HepG2 (cell line): ENCODE measurements at regions not wholly inside any gene's neighbourhood (a gene's known extent, or its start where the extent isn't known, plus 50 kb on each side); places are given as distances from the start of the nearest gene placed in this dataset.

Experiments used
- ATAC-seq: fragments of 200-7000 bp; cut with Tn5 transposase; 3 replicates; pipeline ENCODE4 v1.9.1; 2020; ENCODE audit warnings: mild to moderate bottlenecking, moderate library complexity
- BruUV-seq: library from RNA; stranded (reverse); fragments of 400-500 nt; replicated peaks from 2 replicates; lab custom pipeline; 2021; lab: Mats Ljungman, UMichigan
- CTCF ChIA-PET: fragments of 300-600 bp; formaldehyde crosslinking; extraction: SDS; loops from one replicate; lab custom pipeline; 2021; ENCODE audit warnings: low total read pairs, inconsistent platforms, low intra/inter-chr PET ratio; lab: Yijun Ruan, JAX
- POLR2A ChIA-PET: fragments of 350-600 bp; sonication (Branson Sonifier 250); formaldehyde crosslinking; loops from one replicate; lab custom pipeline; 2020; ENCODE audit warnings: antibody characterized with exemption, inconsistent platforms; lab: Yijun Ruan, JAX
- DNase-seq: peaks from one replicate; pipeline ENCODE4 v3.0.0-alpha.2; 2015; ENCODE audit warnings: low spot score
- FAIRE-seq: peaks from 3 replicates; lab custom pipeline; 2011; peaks lifted over from hg19 to GRCh38; lab: Jason Lieb, UNC
- H2AFZ ChIP-seq: one replicate; pipeline ENCODE4 v1.6.1; 2011; ENCODE audit warnings: low read length, inconsistent platforms
- H3K27ac ChIP-seq: fragments of 300-600 bp; 3 replicates; pipeline ENCODE4 v1.8.0; 2011; ENCODE audit warnings: mixed run types, mild to moderate bottlenecking, mixed read lengths, low read length, inconsistent platforms; ENCODE audit not compliant: insufficient read depth; ENCODE audit errors: extremely low read length
- H3K27me3 ChIP-seq, 2 experiments: fragments of 200-600 bp in 1 of 2; 2 replicates in 1 of 2; 3 replicates in 1 of 2; pipeline versions ENCODE4 v1.6.0 to v1.8.0; 2011; ENCODE audit warnings: low read length in 2 of 2, mild to moderate bottlenecking in 2 of 2, moderate library complexity in 2 of 2, inconsistent platforms in 1 of 2; ENCODE audit not compliant: insufficient read depth in 2 of 2, control insufficient read depth in 1 of 2
- H3K36me3 ChIP-seq, 2 experiments: fragments of 200-600 bp in 1 of 2; replicated peaks in 1 of 2; 2 replicates in 1 of 2; 3 replicates in 1 of 2; pipeline versions ENCODE4 v1.5.1 to v1.8.0; 2011; ENCODE audit warnings: low read length in 2 of 2, inconsistent platforms in 1 of 2; ENCODE audit not compliant: insufficient read depth in 2 of 2, control insufficient read depth in 1 of 2
- H3K4me1 ChIP-seq: 2 replicates; pipeline ENCODE4 v1.5.1; 2012; ENCODE audit warnings: low read length, inconsistent platforms; ENCODE audit not compliant: insufficient read depth
- H3K4me2 ChIP-seq: 2 replicates; pipeline ENCODE4 v1.6.0; 2011; ENCODE audit warnings: low read depth, low read length, inconsistent platforms
- H3K4me3 ChIP-seq, 3 experiments: fragments of 200-600 bp in 1 of 3; sonication (generic), shearing (Covaris generic) in 1 of 3; replicated peaks in 1 of 3; 2 replicates each; pipeline ENCODE4 v1.5.1; 2011 to 2016; ENCODE audit warnings: low read length in 3 of 3, inconsistent platforms in 2 of 3, low read depth in 2 of 3, mild to moderate bottlenecking in 2 of 3, control low read depth in 1 of 3, mixed read lengths in 1 of 3; ENCODE audit not compliant: insufficient read depth in 1 of 3
- H3K79me2 ChIP-seq: one replicate; pipeline ENCODE4 v1.6.1; 2011; ENCODE audit warnings: low read length, inconsistent platforms; ENCODE audit not compliant: insufficient read depth
- H3K9ac ChIP-seq: 2 replicates; pipeline ENCODE4 v1.6.0; 2011; ENCODE audit warnings: mild to moderate bottlenecking, low read depth, low read length, inconsistent platforms; ENCODE audit not compliant: insufficient read depth
- H3K9me3 ChIP-seq: 2 replicates; pipeline ENCODE4 v1.5.1; 2012; ENCODE audit warnings: mild to moderate bottlenecking, low read length
- H4K20me1 ChIP-seq: 2 replicates; pipeline ENCODE4 v1.6.0; 2011; ENCODE audit warnings: inconsistent platforms, mild to moderate bottlenecking, low read length, moderate library complexity; ENCODE audit not compliant: insufficient read depth
- ARNT ChIP-seq: fragments of 450-650 bp; IDR thresholded peaks from 2 replicates; pipeline ENCODE4 v1.6.1; 2017
- ETV5 ChIP-seq: IDR thresholded peaks from 2 replicates; pipeline ENCODE4 v1.6.1; 2018; ENCODE audit warnings: missing biosample characterization, missing genetic modification reagents, inconsistent platforms, borderline replicate concordance
- FOXM1 ChIP-seq: sonication (generic); formaldehyde crosslinking; IDR thresholded peaks from 2 replicates; pipeline ENCODE4 v1.5.0; 2020; ENCODE audit warnings: missing genetic modification reagents
- HOXA7 ChIP-seq: sonication (generic); formaldehyde crosslinking; IDR thresholded peaks from 2 replicates; pipeline ENCODE4 v1.8.1; 2022; ENCODE audit warnings: mild to moderate bottlenecking, missing genetic modification reagents, moderate library complexity
- MED13 ChIP-seq: sonication (generic); formaldehyde crosslinking; IDR thresholded peaks from 2 replicates; pipeline ENCODE4 v1.5.0; 2020; ENCODE audit warnings: missing genetic modification reagents
- MXD4 ChIP-seq: IDR thresholded peaks from 2 replicates; pipeline ENCODE4 v1.6.1; 2016; ENCODE audit warnings: mild to moderate bottlenecking, missing biosample characterization, missing genetic modification reagents
- PCBP2 ChIP-seq: fragments of 200-400 bp; formaldehyde crosslinking; optimal IDR thresholded peaks from 2 replicates; pipeline ENCODE3; 2018; ENCODE audit warnings: low read length, low read depth; ENCODE audit not compliant: poor library complexity, severe bottlenecking
- PPARG ChIP-seq: conservative IDR thresholded peaks from 2 replicates; pipeline ENCODE4 v1.6.1; 2016; ENCODE audit warnings: missing biosample characterization, missing genetic modification reagents
- SALL2 ChIP-seq: sonication (generic); formaldehyde crosslinking; IDR thresholded peaks from 2 replicates; pipeline ENCODE4 v1.8.1; 2023; ENCODE audit warnings: mild to moderate bottlenecking, missing genetic modification reagents, inconsistent platforms
- SRY ChIP-seq: sonication (generic); formaldehyde crosslinking; IDR thresholded peaks from 2 replicates; pipeline ENCODE4 v1.8.0; 2022; ENCODE audit warnings: mild to moderate bottlenecking, missing genetic modification reagents
- ZNF567 ChIP-seq: sonication (generic); formaldehyde crosslinking; IDR thresholded peaks from 2 replicates; pipeline ENCODE4 v1.8.1; 2023; ENCODE audit warnings: mild to moderate bottlenecking, missing genetic modification reagents, borderline replicate concordance
- ZNF720 ChIP-seq: sonication (generic); formaldehyde crosslinking; IDR thresholded peaks from 2 replicates; pipeline ENCODE4 v1.4.0; 2020; ENCODE audit warnings: missing genetic modification reagents
- WGBS: methylation state at CpG from one replicate; pipeline ENCODE4 v1.1.6; 2017; ENCODE audit warnings: low lambda C conversion rate; 5-methylcytosine and 5-hydroxymethylcytosine counted together
- in situ Hi-C: cut with HindIII; loops from 2 replicates; pipeline ENCODE4 v1.10.0; 2017; ENCODE audit warnings: low pct_unique_long_range_greater_than_20kb; ENCODE audit not compliant: extremely low pct_ligation_motif_present
- intact Hi-C: fragments of 100-400 bp; cut with micrococcal nuclease; formaldehyde crosslinking; loops from one replicate; pipeline ENCODE4 v1.10.0; 2022; ENCODE audit not compliant: unreplicated experiment
- TF ChIP-seq, protein P1 (sequence below): sonication (generic); formaldehyde crosslinking; IDR thresholded peaks from 2 replicates; pipeline ENCODE4 v1.8.1; 2023; ENCODE audit warnings: mild to moderate bottlenecking, missing genetic modification reagents
- TF ChIP-seq, protein P2 (sequence below): sonication (generic); formaldehyde crosslinking; IDR thresholded peaks from 2 replicates; pipeline ENCODE4 v1.4.0; 2020; ENCODE audit warnings: missing genetic modification reagents, borderline replicate concordance
- TF ChIP-seq, protein P3 (sequence below): sonication (generic); formaldehyde crosslinking; conservative IDR thresholded peaks from 2 replicates; pipeline ENCODE4 v1.4.0; 2020; ENCODE audit warnings: missing genetic modification reagents
- TF ChIP-seq, protein P4 (sequence below): sonication (generic); formaldehyde crosslinking; IDR thresholded peaks from 2 replicates; pipeline ENCODE4 v1.5.0; 2020; ENCODE audit warnings: mild to moderate bottlenecking, missing genetic modification reagents

DNA sequence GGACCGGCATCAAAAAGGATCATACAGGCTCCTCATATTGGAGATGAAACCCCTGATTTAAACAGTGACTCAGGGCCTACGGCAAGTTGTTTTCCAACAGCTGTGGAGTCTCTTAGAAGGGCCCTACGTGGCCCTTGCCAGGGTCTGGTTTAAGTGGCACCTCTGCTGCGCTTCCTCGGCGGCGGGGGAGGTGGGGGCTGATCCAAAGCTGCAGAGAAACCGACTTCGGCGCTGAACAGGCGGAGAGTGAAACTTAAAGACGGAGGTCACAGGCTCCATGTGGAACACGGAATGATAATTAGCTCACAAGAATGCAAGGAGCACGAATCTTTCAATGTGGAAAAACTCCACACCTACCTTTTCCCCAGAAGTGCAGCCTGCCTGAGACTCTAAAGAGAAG lies 477.9 kb downstream of the TCERG1L start:
- ChIA-PET POLR2A (no interaction called here), CTCF (no interaction called here)
- no peaks in the 10 kb centered on the region for H3K27me3 ChIP-seq
- WGBS = 33% methylated on average over 13 of the region's 14 CpGs
- DNase-seq (no peak), ATAC-seq (no peak), FAIRE-seq (no peak)
- no peak for TF ChIP-seq ZNF567 (CRISPR knock-in tag)
- TF ChIP-seq MXD4 (CRISPR knock-in tag) = no peak
- TF ChIP-seq SRY = no peak
- TF ChIP-seq, protein P1, sequence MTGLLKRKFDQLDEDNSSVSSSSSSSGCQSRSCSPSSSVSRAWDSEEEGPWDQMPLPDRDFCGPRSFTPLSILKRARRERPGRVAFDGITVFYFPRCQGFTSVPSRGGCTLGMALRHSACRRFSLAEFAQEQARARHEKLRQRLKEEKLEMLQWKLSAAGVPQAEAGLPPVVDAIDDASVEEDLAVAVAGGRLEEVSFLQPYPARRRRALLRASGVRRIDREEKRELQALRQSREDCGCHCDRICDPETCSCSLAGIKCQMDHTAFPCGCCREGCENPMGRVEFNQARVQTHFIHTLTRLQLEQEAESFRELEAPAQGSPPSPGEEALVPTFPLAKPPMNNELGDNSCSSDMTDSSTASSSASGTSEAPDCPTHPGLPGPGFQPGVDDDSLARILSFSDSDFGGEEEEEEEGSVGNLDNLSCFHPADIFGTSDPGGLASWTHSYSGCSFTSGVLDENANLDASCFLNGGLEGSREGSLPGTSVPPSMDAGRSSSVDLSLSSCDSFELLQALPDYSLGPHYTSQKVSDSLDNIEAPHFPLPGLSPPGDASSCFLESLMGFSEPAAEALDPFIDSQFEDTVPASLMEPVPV (CRISPR knock-in tag) = no peak
- TF ChIP-seq PPARG = no peak
- no peak for TF ChIP-seq SALL2
- TF ChIP-seq, protein P2, sequence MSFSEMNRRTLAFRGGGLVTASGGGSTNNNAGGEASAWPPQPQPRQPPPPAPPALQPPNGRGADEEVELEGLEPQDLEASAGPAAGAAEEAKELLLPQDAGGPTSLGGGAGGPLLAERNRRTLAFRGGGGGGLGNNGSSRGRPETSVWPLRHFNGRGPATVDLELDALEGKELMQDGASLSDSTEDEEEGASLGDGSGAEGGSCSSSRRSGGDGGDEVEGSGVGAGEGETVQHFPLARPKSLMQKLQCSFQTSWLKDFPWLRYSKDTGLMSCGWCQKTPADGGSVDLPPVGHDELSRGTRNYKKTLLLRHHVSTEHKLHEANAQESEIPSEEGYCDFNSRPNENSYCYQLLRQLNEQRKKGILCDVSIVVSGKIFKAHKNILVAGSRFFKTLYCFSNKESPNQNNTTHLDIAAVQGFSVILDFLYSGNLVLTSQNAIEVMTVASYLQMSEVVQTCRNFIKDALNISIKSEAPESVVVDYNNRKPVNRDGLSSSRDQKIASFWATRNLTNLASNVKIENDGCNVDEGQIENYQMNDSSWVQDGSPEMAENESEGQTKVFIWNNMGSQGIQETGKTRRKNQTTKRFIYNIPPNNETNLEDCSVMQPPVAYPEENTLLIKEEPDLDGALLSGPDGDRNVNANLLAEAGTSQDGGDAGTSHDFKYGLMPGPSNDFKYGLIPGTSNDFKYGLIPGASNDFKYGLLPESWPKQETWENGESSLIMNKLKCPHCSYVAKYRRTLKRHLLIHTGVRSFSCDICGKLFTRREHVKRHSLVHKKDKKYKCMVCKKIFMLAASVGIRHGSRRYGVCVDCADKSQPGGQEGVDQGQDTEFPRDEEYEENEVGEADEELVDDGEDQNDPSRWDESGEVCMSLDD (CRISPR knock-in tag) = no peak
- TF ChIP-seq ZNF720 (CRISPR knock-in tag) = no peak
- TF ChIP-seq HOXA7 (CRISPR knock-in tag) = no peak
- TF ChIP-seq ETV5 (CRISPR knock-in tag) = no peak
- TF ChIP-seq, protein P3, sequence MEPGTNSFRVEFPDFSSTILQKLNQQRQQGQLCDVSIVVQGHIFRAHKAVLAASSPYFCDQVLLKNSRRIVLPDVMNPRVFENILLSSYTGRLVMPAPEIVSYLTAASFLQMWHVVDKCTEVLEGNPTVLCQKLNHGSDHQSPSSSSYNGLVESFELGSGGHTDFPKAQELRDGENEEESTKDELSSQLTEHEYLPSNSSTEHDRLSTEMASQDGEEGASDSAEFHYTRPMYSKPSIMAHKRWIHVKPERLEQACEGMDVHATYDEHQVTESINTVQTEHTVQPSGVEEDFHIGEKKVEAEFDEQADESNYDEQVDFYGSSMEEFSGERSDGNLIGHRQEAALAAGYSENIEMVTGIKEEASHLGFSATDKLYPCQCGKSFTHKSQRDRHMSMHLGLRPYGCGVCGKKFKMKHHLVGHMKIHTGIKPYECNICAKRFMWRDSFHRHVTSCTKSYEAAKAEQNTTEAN = no peak
- TF ChIP-seq ARNT = no peak
- TF ChIP-seq, protein P4, sequence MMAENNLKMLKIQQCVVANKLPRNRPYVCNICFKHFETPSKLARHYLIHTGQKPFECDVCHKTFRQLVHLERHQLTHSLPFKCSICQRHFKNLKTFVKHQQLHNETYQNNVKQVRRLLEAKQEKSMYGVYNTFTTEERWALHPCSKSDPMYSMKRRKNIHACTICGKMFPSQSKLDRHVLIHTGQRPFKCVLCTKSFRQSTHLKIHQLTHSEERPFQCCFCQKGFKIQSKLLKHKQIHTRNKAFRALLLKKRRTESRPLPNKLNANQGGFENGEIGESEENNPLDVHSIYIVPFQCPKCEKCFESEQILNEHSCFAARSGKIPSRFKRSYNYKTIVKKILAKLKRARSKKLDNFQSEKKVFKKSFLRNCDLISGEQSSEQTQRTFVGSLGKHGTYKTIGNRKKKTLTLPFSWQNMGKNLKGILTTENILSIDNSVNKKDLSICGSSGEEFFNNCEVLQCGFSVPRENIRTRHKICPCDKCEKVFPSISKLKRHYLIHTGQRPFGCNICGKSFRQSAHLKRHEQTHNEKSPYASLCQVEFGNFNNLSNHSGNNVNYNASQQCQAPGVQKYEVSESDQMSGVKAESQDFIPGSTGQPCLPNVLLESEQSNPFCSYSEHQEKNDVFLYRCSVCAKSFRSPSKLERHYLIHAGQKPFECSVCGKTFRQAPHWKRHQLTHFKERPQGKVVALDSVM (CRISPR knock-in tag) = no peak
- TF ChIP-seq PCBP2 = no peak
- no peak for TF ChIP-seq FOXM1
- no peak for TF ChIP-seq MED13 (CRISPR knock-in tag)
- H3K4me3 ChIP-seq = no peak overlapping the region
- H3K79me2 ChIP-seq = no peaks in the 10 kb centered on the region
- H3K9me3 ChIP-seq = no peaks in the 10 kb centered on the region
- no peak overlapping the region for H3K4me2 ChIP-seq
- in situ Hi-C loops = no loop called here
- no peaks in the 10 kb centered on the region for H3K36me3 ChIP-seq
- H3K27ac ChIP-seq = no peak overlapping the region
- intact Hi-C loops = no loop called here
- H2AFZ ChIP-seq = no peak overlapping the region
- no TSS peak for BruUV-seq
- H3K4me1 ChIP-seq = no peaks in the 10 kb centered on the region
- no peaks in the 10 kb centered on the region for H4K20me1 ChIP-seq
- H3K9ac ChIP-seq = no peak overlapping the region
